Choroid plexus epithelial cell (primary cell): ENCODE measurements at regions not wholly inside any gene's neighbourhood (a gene's known extent, or its start where the extent isn't known, plus 50 kb on each side); places are given as distances from the start of the nearest gene placed in this dataset.

Experiments used
- DNase-seq: peaks from one replicate; pipeline ENCODE4 v3.0.0-alpha.2; 2010; ENCODE audit warnings: low read depth
- H3K4me3 ChIP-seq: 2 replicates; pipeline ENCODE4 v1.5.1; 2011; ENCODE audit warnings: low read depth, mild to moderate bottlenecking, control low read depth, low read length, moderate library complexity
- TF ChIP-seq, protein P1 (sequence below): conservative IDR thresholded peaks from 2 replicates; pipeline ENCODE4 v1.5.1; 2011; ENCODE audit warnings: low read depth, mild to moderate bottlenecking, control low read depth, inconsistent platforms, low read length, moderate library complexity

DNA sequence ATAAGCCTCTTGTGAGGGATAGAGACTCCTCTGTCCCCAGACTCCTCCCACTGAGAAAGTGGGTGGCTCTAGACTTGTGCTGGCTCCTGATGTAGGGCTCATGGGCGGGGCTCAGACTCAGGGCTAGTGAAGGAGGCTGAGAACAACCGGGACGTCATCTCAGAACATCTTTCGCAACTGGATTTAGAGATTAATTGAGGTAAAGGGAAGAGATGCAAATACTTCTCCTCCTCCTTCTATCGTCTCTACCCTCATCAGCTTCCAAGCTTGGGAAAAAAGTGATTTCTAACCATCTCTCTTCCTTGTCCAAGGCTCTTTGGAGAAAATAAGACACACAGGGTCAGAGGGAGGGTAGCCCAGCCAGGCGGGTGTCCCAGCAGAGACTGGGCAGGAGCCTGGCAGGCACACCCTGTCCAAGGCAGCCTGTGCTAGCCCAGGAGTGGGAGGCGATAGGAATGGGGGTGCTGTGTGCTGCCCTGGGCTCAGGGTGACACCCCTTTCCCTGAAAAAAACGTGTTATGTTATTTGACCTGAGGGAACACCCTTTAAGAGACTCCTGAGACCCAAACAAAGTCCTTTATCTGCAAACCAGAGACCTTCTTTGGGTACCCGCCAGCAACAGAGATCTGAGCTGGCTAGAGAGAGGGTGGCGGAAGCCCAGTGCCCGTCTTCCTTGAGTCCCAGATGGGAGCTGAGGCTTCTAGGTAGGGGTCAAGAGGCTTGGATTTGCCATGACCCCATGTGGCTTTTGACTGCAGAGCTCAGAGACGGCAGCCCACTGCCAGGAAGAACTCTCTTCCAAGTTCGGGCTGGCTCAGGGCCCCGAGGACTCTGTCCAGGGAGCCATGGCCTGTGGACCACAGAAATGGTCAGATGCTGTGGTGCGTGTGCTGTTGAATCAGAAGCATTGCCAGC, 160.9 kb downstream of the ADAMTS15 start:
- TF ChIP-seq, protein P1, sequence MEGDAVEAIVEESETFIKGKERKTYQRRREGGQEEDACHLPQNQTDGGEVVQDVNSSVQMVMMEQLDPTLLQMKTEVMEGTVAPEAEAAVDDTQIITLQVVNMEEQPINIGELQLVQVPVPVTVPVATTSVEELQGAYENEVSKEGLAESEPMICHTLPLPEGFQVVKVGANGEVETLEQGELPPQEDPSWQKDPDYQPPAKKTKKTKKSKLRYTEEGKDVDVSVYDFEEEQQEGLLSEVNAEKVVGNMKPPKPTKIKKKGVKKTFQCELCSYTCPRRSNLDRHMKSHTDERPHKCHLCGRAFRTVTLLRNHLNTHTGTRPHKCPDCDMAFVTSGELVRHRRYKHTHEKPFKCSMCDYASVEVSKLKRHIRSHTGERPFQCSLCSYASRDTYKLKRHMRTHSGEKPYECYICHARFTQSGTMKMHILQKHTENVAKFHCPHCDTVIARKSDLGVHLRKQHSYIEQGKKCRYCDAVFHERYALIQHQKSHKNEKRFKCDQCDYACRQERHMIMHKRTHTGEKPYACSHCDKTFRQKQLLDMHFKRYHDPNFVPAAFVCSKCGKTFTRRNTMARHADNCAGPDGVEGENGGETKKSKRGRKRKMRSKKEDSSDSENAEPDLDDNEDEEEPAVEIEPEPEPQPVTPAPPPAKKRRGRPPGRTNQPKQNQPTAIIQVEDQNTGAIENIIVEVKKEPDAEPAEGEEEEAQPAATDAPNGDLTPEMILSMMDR, result no peak
- peak; percentile 79 for DNase-seq
- no peak overlapping the region for H3K4me3 ChIP-seq

DNA sequence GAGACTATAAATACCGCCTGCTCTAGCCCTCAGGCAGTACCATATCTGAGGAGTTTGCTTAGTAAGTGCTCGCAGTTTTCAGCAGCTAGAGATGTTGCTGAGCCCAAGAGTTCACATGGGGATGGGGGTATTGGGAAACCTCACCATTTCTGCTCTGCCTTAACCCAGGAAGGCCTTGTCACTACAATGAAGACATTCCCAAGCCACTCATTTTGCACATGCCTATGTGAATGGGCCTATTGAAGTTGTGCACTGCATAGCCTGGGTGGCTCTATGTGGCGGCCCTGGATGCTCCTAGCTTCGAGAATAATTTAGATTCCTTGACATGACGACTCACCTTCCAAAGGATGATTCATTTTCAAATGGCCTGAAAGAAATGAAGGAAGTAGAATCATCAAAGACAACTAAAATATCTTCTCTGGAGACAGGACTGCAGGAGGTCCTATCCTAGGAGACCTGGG, 163.4 kb downstream of the ADAMTS15 start:
- TF ChIP-seq, protein P1, result no peak
- peak; percentile 88 for DNase-seq
- no peak overlapping the region for H3K4me3 ChIP-seq

DNA sequence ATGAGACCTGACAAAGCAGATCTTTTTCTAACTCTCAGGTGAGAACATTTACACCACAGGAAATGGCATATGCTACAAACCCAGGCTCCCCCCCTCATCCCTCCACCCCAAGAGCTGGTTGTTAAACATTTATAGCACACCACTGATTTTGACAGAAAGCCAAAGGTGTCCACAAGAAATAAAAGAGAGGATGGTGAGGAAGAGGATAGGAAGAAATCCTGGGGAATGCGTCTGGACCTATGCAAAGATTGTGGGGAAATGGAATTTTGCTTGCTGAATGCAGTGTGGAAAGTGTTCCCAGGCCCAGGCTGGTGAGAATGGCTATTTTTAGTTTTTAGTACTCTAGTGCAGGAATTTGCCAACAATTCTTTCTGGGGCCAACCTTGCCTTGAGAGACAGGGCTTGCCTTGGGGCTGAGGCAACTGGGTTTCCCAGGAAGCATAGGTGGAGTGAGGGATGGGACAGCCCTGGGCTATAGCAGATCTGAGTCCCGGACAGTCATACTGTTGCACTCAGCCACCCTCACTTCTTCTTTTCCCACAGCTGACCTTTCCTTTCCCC, 163.9 kb downstream of the ADAMTS15 start:
- TF ChIP-seq, protein P1, result no peak
- no peak overlapping the region for H3K4me3 ChIP-seq
- peak; percentile 80 for DNase-seq

DNA sequence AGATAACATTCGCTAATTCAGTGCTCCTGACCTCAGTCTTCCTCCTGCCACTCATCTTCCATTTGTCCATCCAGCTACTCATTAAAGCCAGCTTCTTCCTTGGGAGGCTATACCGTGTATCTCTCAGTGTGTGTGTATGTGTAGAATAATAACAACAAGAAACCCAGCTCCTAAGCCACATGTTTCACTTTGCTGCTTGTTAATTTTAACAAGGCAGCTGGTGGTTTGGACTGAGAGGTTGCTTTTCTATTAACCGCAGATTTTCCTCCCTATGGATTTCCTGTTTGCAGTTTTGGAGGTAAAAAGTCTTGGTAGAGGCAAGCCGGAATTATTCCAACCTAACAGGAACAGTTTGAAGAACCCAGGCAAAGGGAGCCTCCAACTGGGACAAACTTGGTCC, 165.0 kb downstream of the ADAMTS15 start:
- TF ChIP-seq, protein P1, result no peak
- H3K4me3 ChIP-seq, result no peak overlapping the region
- DNase-seq, result no peak

DNA sequence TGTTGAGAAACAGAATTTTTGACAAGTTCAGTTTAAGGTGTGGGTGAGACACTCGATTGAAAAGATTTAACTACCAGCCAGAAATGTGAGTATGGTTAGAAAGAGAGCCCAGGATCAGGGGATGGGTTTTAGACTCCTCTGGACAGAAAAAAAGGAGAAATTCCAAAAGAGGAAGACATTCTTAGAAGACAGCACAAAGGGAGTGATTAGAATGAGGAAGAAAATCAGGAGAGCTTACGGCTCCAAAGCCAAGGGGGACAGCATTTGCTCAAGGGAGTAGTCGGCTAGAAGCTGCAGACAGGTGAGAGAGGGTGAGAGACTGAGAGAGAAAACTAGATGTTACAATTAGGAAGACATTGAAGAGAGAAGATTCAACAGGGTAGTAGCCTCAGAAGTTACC, 166.1 kb downstream of the ADAMTS15 start:
- H3K4me3 ChIP-seq, result no peak overlapping the region
- TF ChIP-seq, protein P1, result no peak
- no peak for DNase-seq

DNA sequence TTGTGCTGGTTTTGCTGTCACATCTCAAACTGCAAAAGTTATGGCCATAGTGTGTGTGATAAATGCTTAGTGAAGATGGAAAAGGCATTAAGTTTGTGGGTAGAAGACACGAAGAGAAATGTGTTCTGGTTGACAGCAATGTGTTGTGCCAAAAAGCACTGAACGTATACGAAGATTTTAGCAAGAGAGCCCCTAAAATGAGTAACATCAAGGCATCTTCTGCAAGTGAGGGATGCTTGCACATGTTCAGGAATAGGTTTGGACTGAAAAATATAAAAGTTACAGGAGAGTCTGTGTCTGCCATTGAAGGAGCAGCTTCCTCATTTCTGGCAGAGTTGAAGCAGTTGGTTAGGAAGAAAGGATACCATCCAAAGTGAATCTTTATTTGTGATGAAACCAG, 167.1 kb downstream of the ADAMTS15 start:
- TF ChIP-seq, protein P1, result no peak
- DNase-seq, result no peak
- H3K4me3 ChIP-seq, result no peak overlapping the region
